ENCODE measurements at regions not wholly inside any gene's neighbourhood (a gene's known extent, or its start where the extent isn't known, plus 50 kb on each side); places are given as distances from the start of the nearest gene placed in this dataset.

- Histone ChIP-seq H2BK20ac (ENCODE audit: low read length) (no peak overlapping the region), H3K14ac (ENCODE audit: insufficient read length) (no peak overlapping the region), H3K27me3 (replicated peaks in 1 of 4; ENCODE audit: control insufficient read depth in 3 of 4, extremely low read depth in 1 of 4, insufficient read depth in 3 of 4, low read length in 3 of 4) (no peaks in the 10 kb centered on the region), H4K20me1 (replicated peaks in 1 of 2; ENCODE audit: control insufficient read depth in 1 of 2, insufficient read depth in 2 of 2, low read length in 2 of 2) (no peaks in the 10 kb centered on the region), H3K36me3 (ENCODE audit: control insufficient read depth in 2 of 4, insufficient read depth in 4 of 4, low read length in 3 of 4) (no peaks in the 10 kb centered on the region), H3K23ac (ENCODE audit: insufficient read length) (no peak overlapping the region), H3K4me1 (replicated peaks in 1 of 4; ENCODE audit: control insufficient read depth in 3 of 4, insufficient read depth in 4 of 4, low read length in 3 of 4) (peaks cover 0 to 5% (median 0%) of the 10 kb centered on the region in 4 experiments; a peak in 2 of 7 replicates), H3K9ac (replicated peaks in 1 of 4; ENCODE audit: extremely low read depth in 1 of 4, low read depth in 3 of 4, low read length in 3 of 4) (no peak overlapping the region), H4K8ac (ENCODE audit: extremely low read depth, insufficient read depth, low read length) (no peak overlapping the region), H4K5ac (ENCODE audit: insufficient read length, low read depth, low read length) (no peak overlapping the region), H3K56ac (replicated peaks; ENCODE audit: insufficient read length, low read depth, low read length) (no peak overlapping the region), H2AFZ (ENCODE audit: low read length) (no peak overlapping the region; the same call in 1 of the 2 replicates), H2BK15ac (ENCODE audit: low read length) (no peak overlapping the region), H3K79me1 (ENCODE audit: low read depth, low read length) (no peaks in the 10 kb centered on the region), H4K91ac (replicated peaks; ENCODE audit: insufficient read length, low read length) (no peak overlapping the region), H2BK5ac (ENCODE audit: low read depth, low read length) (no peak overlapping the region), H3K4me3 (ENCODE audit: extremely low read depth in 1 of 4, insufficient read depth in 2 of 4, low read depth in 3 of 4, low read length in 4 of 4) (no peak overlapping the region), H3K23me2 (ENCODE audit: low read depth, low read length) (no peaks in the 10 kb centered on the region), H3K18ac (ENCODE audit: extremely low read depth, low read length) (no peak overlapping the region), H3K79me2 (ENCODE audit: control insufficient read depth in 1 of 2, insufficient read depth in 2 of 2, low read length in 2 of 2) (no peaks in the 10 kb centered on the region), H3K4ac (replicated peaks; ENCODE audit: insufficient read length, low read depth, low read length) (no peak overlapping the region), H2BK120ac (replicated peaks; ENCODE audit: low read depth, low read length) (no peak overlapping the region), H3K4me2 (ENCODE audit: insufficient read depth in 1 of 2, low read depth in 2 of 2, low read length in 2 of 2) (no peak overlapping the region), H3K27ac (ENCODE audit: low read depth, low read length) (no peak overlapping the region), H3K9me3 (ENCODE audit: insufficient read depth in 2 of 2, low read depth in 1 of 2, low read length in 1 of 2) (no peaks in the 10 kb centered on the region), H2BK12ac (ENCODE audit: low read depth, low read length) (no peak overlapping the region), H2AK5ac (ENCODE audit: low read depth, low read length) (no peak overlapping the region)
- DNase-seq (ENCODE audit: low read depth in 1 of 2, low spot score in 2 of 2) (no peak), FAIRE-seq (no peak)
- CTCF ChIA-PET (ENCODE audit: partially characterized antibody) = interaction anchor here (0.6 kb wide), 3 partner anchors 198 to 1065 kb away, joined by 3 read pairs; no protein-coding TSS in a partner anchor
- WGBS, 2 experiments (ENCODE audit: extremely low coverage in 1 of 2, insufficient coverage in 1 of 2, insufficient read length in 1 of 2, insufficient replicate concordance in 2 of 2, low coverage in 1 of 2, low lambda C conversion rate in 2 of 2, missing lambda C conversion rate in 1 of 2) = 19% methylated on average over 1 of the region's 1 CpG; no CpG with 5 or more reads in 1 of the 2 experiments
- POLR2A ChIA-PET (ENCODE audit: partially characterized antibody) = no interaction called here
- TF ChIP-seq CTCF (IDR thresholded peaks at IDR 0.05; ENCODE audit: control extremely low read depth in 1 of 3, insufficient read depth in 1 of 3, low read depth in 1 of 3, low read length in 3 of 3) = no peak
- no peak for TF ChIP-seq CBX5 (IDR thresholded peaks at IDR 0.05; ENCODE audit: low read depth, low read length)
- no peak for TF ChIP-seq RAD21 (IDR thresholded peaks at IDR 0.05 in 1 of 2, conservative IDR thresholded peaks at IDR 0.05 in 1 of 2; ENCODE audit: low read depth in 2 of 2, low read length in 2 of 2)
- TF ChIP-seq ATF3 (IDR thresholded peaks at IDR 0.05; ENCODE audit: insufficient read depth, low read depth, low read length) = no peak
- no peak for TF ChIP-seq ATF2 (IDR thresholded peaks at IDR 0.05; ENCODE audit: low read length)
- no peak for TF ChIP-seq RFX5 (IDR thresholded peaks at IDR 0.05; ENCODE audit: borderline replicate concordance, low read depth, low read length)
- no peak for TF ChIP-seq BRCA1 (IDR thresholded peaks at IDR 0.05; ENCODE audit: low read depth, low read length)
- TF ChIP-seq CREB1 (IDR thresholded peaks at IDR 0.05) = no peak
Measured at GRCh38 chr7:68680235-68680872, 917.9 kb upstream of the AUTS2 start.

Measured in H1 (cell line).